Mammary epithelial cell (primary cell): ENCODE measurements at regions not wholly inside any gene's neighbourhood (a gene's known extent, or its start where the extent isn't known, plus 50 kb on each side); places are given as distances from the start of the nearest gene placed in this dataset.

Source experiments
- CTCF ChIP-seq, 2 donors: IDR thresholded peaks in 1 of 2; conservative IDR thresholded peaks in 1 of 2; 2 replicates each; pipeline ENCODE4 v1.5.1; 2011 to 2012; ENCODE audit warnings: inconsistent platforms in 2 of 2, low read length in 2 of 2, mild to moderate bottlenecking in 2 of 2, control low read depth in 1 of 2, low read depth in 1 of 2; ENCODE audit not compliant: insufficient read depth in 1 of 2; ENCODE audit errors: extremely low read depth in 1 of 2
- EZH2 ChIP-seq: IDR thresholded peaks from 2 replicates; pipeline ENCODE4 v1.6.1; 2012; ENCODE audit warnings: low read length, inconsistent platforms, borderline replicate concordance

- TF ChIP-seq EZH2 (no peak), CTCF (conservative IDR thresholded peaks at IDR 0.05 in 1 of 2, IDR thresholded peaks at IDR 0.05 in 1 of 2; ENCODE audit: extremely low read depth in 1 of 2, insufficient read depth in 1 of 2, low read depth in 1 of 2, low read length in 2 of 2) (no peak)
Measured at GRCh38 chr2:65503746-65504145, 71.3 kb upstream of the SPRED2 start.
